Posterior cingulate gyrus (tissue), 11 donors: ENCODE measurements at regions not wholly inside any gene's neighbourhood (a gene's known extent, or its start where the extent isn't known, plus 50 kb on each side); places are given as distances from the start of the nearest gene placed in this dataset.
"Not testable (repeated sequence)": the region's sequence is repeated elsewhere in the genome, so short reads cannot be mapped to it uniquely, and the experiment has no call there.

Experiments used
- DNase-seq, 10 donors: peaks; one replicate each; pipeline versions ENCODE4 v3.0.0 to v3.0.0-alpha.2; 2020 to 2021; ENCODE audit warnings: mixed read lengths in 3 of 10
- intact Hi-C: fragments of 100-400 bp; cut with DNase I; formaldehyde crosslinking; loops from one replicate; pipeline ENCODE4 v1.15.1; 2023

DNA sequence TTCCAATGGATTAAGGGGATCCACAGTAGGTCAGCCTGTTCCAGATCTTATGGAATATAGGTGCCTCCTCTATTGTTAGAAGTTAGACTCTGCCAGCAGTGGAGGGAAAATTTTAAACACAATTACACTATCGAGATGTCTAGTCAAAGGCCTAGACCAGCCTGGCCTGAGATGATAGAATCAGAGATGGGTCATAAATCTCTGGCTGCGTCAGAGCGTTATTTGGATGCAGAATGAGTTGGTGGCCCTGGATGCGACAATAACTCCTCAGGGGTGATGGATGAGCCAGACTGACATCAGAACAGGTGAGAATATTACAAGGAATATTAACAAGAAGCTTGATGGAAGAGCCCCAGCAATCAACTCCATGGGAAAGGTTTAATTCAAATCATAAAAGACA, 149.3 kb upstream of the TCF4 start:
- intact Hi-C loops, result no loop called here
- no peak for DNase-seq

DNA sequence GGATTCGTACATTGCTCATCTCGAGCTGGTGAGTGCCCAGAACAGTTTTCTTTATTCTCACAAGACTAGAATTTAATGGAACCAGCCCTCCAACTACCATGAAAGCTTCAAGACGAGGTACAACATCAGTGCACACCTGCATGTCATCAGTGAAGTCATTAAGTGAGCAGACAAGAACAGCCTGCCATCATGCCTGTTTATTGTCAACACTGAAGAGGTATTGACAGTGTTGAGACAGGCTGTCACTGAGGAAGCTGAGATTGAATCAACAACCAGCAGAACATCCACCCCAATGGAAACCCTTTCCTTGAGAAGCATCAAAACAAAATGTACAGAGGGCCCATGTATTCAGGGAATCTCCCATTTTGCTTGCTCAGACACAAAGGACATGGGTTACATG, 148.0 kb upstream of the TCF4 start:
- intact Hi-C loops, result no loop called here
- no peak for DNase-seq

DNA sequence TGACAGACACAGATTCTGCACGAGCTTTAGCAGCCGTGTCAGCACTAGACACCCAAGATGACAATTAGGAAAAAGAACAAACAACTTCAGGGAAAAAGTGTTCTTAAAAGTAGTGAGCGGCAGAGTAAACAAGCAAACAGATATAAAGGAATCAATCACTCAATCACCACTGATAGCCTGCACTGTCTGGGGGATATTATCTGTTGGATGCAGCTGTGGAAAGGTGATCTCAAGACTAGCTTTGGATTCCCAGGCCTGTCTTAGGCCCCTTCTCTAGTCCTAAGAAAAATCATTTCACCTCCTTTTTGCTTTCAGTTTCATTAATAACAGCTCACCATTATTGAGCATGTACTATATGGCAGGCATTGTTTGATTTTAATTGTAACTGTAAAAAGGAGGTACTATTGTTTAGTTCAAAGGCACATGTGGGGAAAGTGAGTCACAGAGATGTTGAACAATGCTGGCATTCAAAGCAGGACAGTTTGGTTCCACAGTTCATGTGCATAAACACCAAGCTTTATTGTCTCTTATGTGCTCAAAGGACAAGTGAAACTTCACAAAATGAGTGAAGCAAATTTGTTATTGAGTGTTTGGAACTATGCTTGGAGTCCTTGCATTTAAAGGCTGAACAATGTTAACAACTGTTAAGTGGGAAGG, 147.3 kb upstream of the TCF4 start:
- DNase-seq, result no peak
- intact Hi-C loops, result no loop called here

DNA sequence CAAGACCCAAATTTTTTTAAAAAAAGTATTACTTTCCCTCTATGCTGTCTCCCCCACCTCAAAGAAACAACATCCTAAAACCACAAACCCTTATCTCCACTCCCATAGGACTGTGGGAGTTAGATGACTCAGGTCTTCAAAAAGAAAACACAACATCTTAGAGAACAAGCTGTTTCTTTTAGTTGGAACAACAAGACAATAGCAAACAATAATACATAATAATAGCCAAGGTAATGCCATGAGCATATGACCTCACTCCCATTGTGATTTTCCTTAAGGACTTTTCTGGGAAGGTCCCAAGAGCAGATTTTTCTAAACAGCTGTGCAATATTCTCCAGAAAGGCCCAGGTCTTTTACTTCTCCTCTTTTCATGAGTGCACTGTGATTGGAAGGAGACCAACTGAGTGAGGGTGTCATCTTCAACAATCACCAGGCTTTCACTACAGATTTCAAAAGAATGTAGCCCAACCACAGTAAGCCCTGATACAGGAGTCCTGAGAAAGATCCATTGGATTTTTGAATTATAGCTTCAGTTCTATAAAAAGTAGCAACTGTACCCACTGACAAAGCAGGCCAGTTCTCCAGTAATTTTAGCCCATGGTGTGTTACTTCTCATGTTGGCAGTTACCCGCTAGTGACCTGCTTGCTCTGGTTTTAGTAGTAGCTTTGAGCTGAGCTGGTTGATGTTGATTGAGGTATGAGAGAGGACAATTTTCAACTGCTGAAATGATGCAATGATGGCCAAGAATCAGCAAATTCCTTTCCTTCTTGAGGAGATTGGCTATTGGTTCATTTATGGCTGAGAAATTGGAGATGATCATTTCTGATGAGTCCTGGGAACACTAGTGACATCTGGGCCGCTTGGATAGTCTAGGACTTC, 144.5 kb upstream of the TCF4 start:
- DNase-seq, result no peak
- intact Hi-C loops, result no loop called here

DNA sequence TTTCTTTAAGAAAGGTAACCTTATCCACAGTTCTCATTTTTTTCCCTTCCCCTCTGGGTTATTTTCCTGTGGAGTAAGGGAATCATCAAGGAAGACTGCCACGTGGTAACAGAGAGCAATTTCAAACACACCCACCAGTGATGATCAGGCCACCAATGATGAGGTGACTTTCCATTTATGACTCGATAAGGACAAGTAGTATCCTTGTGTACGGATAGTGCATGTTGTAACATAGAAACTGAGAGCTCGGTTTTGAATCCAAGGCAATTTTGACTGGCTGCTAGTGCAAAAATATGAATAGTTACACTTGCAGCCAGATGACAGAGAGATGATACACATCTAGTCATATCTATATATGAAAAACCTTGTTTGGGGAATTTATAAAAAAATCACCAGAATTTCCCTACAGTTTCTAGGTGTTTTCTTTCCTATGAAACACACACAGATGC, 143.6 kb upstream of the TCF4 start:
- intact Hi-C loops, result no loop called here
- DNase-seq, result no peak

DNA sequence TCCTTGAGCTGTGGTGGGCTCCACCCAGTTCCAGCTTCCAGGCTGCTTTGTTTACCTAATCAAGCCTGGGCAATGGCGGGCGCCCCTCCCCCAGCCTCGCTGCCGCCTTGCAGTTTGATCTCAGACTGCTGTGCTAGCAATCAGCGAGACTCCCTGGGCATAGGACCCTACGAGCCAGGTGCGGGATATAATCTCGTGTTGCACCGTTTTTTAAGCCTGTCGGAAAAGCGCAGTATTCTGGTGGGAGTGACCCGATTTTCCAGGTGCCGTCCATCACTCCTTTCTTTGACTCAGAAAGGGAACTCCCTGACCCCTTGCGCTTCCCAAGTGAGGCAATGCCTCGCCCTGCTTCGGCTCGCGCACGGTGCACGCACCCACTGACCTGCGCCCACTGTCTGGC, 133.0 kb upstream of the TCF4 start:
- DNase-seq, intact Hi-C loops: not testable (repeated sequence)

DNA sequence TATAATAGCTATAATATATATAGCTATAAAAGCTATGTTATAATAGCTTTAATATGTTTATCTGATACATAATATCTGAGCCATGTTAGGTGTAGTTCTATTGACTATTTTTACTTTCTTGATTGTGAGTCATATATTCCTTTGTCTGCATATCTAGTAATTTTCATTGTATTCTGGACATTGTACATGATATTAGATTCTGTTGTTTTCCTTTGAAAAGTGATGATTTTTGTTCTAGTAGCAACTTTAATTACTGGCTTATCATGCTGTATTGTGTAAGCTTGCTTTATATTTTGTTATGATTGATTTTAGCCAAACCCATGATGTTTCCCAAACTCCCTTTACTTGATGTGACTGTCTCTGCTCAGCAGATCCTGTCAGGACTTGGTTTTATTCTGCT, 125.7 kb upstream of the TCF4 start:
- intact Hi-C loops, result no loop called here
- DNase-seq, result no peak

DNA sequence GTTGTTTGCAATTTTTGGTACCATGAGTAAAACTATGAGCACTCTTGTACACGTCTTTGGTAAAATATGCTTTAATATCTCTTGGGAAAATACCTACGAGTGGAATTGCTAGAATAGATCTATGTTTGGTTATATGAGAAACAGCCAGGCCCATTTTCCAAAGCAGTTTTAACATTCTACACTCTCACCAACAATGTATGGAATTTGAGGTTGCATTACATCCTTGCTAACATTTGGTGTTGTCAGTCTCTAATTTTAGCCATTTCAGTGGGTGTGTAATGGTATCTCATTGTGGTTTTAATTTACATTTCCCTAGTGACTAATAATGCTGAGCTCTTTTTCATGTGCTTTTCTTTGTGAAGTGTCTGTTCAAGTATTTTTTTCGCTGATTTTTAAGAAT, 118.9 kb upstream of the TCF4 start:
- intact Hi-C loops, result no loop called here

DNA sequence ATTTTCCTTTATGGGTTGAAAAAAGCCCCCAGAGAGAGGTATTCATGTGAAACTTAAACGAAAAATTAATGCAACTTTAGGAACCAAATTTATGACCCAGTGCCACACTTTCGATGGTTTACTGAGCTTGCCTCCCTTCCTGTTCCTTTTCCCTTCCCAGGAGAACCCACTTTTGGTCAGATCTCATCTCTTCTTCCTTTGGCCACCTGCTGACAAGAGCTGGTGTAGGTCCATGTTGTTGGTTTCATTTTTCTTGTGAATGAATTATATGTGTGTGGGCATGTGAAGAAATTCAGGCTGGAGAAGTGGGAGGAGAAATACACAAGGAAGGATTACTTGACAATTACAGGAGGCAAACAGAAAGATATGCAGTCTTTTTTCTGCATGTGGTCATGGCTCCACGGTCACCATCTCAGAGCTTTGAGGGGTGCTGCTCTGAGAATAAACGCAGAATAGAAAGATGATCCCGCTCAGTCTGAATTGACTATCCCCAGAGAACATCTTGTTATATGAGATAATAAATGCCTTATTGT, 111.3 kb upstream of the TCF4 start:
- no peak for DNase-seq
- intact Hi-C loops, result no loop called here

More for the DNA sequence above, 118.9 kb upstream of the TCF4 start:
- no peak for DNase-seq

DNA sequence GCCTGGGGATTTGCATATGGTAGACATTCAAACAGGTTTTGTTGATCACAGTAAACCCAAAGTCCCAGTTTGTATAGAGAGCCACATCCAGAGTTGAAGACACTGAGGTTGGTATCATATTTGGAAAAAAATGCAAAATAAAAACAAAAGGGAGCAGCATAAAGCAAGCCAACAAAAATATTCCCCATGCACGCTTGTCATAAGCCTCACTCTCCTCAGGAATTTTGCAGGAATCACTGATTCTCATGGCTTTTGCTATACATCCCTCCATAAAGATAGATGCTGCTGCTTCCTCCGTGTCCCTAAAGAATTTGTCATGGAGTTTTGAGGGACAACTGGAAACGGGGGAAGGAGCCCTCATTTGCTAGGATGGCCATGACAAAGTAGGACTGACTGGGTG, 108.8 kb upstream of the TCF4 start:
- DNase-seq, result no peak
- intact Hi-C loops, result no loop called here

DNA sequence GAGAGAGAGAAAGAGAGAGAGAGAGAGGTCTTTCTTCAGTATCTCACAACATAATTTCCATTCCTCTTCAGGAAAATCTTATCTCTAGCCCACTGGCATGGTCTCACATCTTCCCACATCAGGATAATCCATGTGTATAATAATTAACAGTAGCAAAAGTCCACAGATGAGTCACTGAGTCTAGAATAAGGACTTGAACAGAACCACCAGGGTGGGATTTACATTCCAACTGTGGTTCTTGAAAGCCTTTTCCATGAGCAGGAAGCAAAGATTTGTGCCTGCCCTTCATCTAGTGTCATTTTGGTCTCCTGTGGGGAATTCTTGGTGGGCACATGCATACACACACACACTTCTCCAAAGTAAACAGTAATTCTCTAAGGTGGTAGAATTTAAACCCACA, 107.1 kb upstream of the TCF4 start:
- intact Hi-C loops, result no loop called here
- no peak for DNase-seq

DNA sequence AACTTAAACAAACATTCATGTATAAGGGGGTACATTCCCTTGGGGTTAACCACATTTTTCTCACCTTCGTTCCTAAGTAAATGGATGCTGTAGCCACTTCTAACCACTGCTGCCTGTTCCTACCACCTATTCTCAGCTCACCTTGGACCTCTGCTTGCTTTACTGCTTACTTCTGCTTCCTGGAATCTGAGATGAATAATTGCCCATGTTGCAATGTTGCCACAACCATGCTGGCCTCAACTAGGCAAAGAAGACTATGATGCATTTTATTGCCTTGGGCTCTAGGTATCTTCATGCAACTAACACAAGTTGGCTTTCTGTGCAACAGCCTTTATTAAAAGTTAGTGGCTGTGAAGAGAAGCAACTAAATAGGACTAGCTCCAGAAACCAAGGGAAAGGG, 106.3 kb upstream of the TCF4 start:
- intact Hi-C loops, result no loop called here
- no peak for DNase-seq

DNA sequence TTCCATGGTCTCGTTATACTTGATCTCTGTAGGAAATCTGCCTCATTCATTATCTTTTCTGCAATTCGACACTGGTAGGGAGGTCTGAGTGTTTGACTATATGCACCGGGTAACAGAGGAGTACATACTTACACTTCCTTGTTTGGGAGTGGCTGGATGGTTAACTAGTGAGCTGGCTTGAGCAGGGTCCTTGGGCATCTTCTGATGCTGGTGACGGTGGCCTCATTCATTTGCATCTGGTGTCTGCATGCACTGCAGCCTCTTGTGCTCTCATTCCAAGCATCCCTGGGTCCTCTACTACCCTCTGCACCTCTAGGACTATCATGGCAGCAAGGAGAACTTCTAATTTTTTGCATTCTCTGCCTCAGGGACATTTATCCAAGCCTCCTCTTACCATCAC, 100.0 kb upstream of the TCF4 start:
- no peak for DNase-seq
- intact Hi-C loops, result no loop called here

DNA sequence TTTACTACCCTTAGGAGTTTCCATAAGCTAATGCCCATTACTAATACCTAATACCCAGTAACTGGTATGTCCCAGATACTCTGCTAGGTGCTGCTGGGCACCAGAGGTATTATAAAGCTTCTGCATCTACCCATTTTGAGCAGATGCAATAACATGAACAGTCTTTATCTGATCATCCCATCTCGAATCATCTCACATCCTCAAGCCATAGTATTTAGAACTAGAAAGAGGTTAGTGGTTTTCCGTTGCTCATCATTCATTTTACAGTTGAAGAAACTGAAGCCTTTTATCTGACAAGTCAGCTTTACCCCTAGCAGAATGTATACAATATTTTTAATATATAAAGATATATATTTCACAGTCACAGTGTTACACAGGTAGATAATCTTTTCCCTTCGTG, 99.1 kb upstream of the TCF4 start:
- no peak for DNase-seq
- intact Hi-C loops, result no loop called here

DNA sequence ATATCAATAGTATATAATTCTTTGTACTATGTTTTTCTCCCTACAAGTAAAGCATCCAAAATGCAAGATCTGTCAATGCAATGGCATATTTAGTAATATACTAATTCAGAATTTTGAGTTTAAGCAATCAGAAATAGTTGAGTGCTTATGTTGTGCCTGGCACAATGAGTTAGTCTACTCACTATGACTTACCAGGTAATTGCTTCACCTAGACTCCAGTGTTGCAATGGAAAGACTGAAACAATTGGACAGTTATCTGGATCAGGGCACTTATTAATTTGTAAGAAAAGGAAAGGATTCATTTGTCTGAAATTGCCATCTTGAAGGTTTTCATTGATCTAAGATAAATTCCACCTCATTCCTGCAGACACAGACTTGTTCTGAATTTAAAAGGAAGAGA, 97.6 kb upstream of the TCF4 start:
- DNase-seq, result no peak
- intact Hi-C loops, result no loop called here

DNA sequence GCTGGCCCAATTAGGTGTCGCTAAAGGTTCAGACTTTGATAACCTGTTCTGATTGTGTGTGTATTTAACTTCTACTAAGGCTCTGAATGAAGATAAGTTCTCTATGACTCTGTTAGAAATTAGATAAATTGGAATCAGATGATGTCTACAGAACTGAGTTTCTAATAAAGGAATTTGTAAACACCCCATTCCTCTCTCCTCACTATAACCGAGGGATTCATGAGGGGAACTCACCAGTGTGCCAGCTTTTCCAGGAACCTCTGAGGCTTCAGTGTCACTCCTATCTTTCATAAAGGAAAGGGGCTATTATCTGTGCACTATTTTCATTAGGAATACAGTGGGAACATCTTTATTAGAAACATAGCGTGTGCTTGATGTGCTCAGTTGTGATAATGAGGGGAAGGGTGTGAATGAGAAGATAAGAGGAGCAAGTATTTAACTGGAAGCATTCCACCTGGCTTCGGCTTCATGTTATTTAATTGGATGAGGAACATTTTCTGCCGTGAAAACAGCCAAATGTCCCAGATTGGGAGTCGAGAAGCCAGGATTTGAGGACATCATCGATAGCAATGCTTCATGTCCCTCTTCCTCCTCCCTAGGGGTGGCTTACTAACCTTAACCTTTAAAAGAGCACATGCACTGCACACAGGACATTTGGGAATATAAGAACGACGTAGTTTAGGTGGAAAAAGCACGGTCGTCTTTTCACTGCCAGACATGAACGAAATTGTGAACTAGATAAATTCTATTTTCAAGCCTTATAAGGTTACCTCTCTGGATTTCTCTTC, 84.8 kb upstream of the TCF4 start:
- no peak for DNase-seq
- intact Hi-C loops, result no loop called here

DNA sequence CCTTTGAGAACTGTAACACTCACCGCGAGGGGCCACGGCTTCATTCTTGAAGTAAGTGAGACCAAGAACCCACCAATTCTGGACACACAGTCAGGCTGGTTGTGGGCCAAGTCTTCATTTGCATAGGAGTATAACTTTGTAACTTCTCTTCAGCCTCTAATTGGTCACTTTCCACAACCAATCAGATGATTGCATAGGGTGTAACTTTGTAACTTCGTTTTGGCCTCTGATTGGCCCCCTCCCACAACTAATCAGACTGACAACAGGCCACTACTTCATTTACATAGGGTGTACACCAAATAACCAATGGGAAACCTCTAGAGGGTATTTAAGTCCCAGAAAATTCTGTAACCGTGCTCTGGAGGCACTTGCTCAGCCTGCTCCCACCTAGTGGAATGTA, 77.5 kb upstream of the TCF4 start:
- no peak for DNase-seq
- intact Hi-C loops, result no loop called here

DNA sequence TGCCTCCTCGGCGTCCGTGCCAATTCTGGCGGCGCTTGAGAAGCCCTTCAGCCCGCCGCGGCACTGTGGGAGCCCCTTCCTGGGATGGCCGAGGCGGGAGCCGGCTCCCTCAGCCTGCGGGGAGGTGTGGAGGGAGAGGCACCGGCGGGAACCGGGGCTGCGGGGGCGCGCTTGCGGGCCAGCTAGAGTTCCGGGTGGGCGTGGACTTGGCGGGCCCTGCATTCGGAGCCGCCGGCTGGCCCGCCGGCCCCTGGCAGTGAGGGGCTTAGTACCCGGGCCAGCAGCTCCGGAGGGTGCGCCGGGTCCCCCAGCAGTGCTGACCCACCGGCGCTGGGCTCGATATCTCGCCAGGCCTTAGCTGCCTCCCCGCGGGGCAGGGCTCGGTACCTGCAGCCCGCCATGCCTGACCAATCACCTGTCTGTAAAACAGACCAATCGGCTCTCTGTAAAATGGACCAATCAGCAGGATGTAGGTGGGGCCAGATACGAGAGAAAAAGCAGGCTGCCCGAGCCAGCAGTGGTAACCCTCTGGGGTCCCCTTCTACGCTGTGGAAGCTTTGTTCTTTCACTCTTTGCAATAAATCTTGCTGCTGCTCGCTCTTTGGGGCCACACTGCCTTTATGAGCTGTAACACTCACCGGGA, 76.9 kb upstream of the TCF4 start:
- intact Hi-C loops, result not testable (repeated sequence)
- DNase-seq, result peak in 2 of 10 donors; percentile 64 to 77

DNA sequence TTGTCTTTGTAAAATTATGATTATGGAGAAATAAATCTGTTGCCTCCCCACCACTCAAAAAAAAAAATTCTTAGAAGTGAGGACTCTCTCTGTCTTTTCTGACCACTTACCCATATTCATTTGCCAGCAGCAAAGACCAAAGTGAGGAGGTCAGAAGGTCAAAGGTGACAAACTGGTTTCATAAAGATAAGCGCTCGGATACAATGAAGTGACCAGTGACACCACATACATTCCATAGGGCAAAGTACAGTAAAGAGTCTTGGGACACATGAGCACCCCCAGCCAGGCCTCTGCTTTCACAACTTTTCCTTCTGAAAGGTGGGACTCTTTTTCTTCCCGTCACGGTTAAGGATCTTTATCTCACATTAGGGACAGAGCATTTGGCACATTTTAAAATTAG, 75.9 kb upstream of the TCF4 start:
- no peak for DNase-seq
- intact Hi-C loops, result no loop called here

DNA sequence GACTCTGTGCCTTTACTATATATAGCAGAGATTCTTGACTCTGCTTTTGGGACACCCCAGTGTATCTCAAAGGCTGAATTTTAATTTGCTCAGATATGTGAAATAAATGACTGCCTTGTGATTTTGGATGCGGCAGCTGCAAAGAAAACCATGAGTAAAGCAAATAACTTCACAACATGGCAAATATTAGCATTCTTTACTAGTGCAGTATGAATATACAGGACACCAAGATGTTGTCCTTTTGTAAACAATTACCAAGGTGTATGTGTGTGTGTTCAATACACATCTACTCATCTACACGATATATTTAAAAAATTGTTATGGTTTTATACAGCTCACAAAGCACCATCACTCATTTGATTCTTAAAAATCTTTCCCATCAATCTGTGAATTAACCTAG, 70.6 kb upstream of the TCF4 start:
- DNase-seq, result no peak
- intact Hi-C loops, result no loop called here
